Right lobe of liver (tissue), 6 donors: ENCODE measurements at regions not wholly inside any gene's neighbourhood (a gene's known extent, or its start where the extent isn't known, plus 50 kb on each side); places are given as distances from the start of the nearest gene placed in this dataset.

Experiments used
- ATAC-seq, 4 donors: fragments of 200-7000 bp; cut with Tn5 transposase; one replicate each; pipeline ENCODE4 v1.9.1; 2020; ENCODE audit warnings: mild to moderate bottlenecking in 4 of 4, moderate library complexity in 4 of 4
- DNase-seq, 3 donors: peaks; one replicate each; pipeline ENCODE4 v3.0.0-alpha.2; 2020
- H3K27ac ChIP-seq, 3 donors: fragments of 200-600 bp; one replicate each; pipeline ENCODE4 v1.8.0; 2022
- H3K27me3 ChIP-seq, 2 donors: fragments of 200-600 bp; one replicate each; pipeline ENCODE4 v1.8.0; 2022
- H3K36me3 ChIP-seq, 4 donors: fragments of 200-600 bp; sonication (generic) in 1 of 4; one replicate each; pipeline versions ENCODE4 v1.5.1 to v1.8.0; 2017 to 2022; ENCODE audit warnings: control low read depth in 1 of 4
- H3K4me1 ChIP-seq, 4 donors: fragments of 200-600 bp; sonication (generic) in 1 of 4; one replicate each; pipeline versions ENCODE4 v1.5.1 to v1.8.0; 2017 to 2022; ENCODE audit warnings: control low read depth in 1 of 4
- H3K4me3 ChIP-seq, 3 donors: fragments of 200-600 bp; one replicate each; pipeline ENCODE4 v1.8.0; 2022
- H3K9me3 ChIP-seq, 4 donors: fragments of 200-600 bp; sonication (generic) in 1 of 4; one replicate each; pipeline versions ENCODE4 v1.5.1 to v1.8.0; 2017 to 2022; ENCODE audit warnings: control low read depth in 1 of 4
- CTCF ChIP-seq, 4 donors: fragments of 200-600 bp in 3 of 4; fragments of 450-650 bp in 1 of 4; IDR thresholded peaks; one replicate each; pipeline versions ENCODE4 v1.5.1 to v1.8.0; 2016 to 2022; ENCODE audit warnings: antibody characterized with exemption in 4 of 4, mild to moderate bottlenecking in 2 of 4
- POLR2A ChIP-seq: fragments of 450-650 bp; IDR thresholded peaks from one replicate; pipeline ENCODE4 v1.6.1; 2017; ENCODE audit warnings: antibody characterized with exemption, mild to moderate bottlenecking
- WGBS: methylation state at CpG from one replicate; pipeline ENCODE4 v1.1.6; 2018; ENCODE audit warnings: low coverage, low lambda C conversion rate; ENCODE audit not compliant: insufficient coverage; ENCODE audit errors: missing lambda C conversion rate; 5-methylcytosine and 5-hydroxymethylcytosine counted together
- intact Hi-C, 2 donors: fragments of 100-400 bp; cut with DNase I; formaldehyde crosslinking; loops; one replicate each; pipeline versions ENCODE4 v1.11.2 to v1.14.1; 2022
- donor health status: DM: no; HTN: yes; CAD: no.
- donor health status: DM: no; HTN: no; CAD: no.
- donor health status: DM: no; HTN: no; CAD: no.
- donor health status: DM: no; HTN: yes; CAD: no.
- donor health status: DM: no; HTN: yes; CAD: no.

DNA sequence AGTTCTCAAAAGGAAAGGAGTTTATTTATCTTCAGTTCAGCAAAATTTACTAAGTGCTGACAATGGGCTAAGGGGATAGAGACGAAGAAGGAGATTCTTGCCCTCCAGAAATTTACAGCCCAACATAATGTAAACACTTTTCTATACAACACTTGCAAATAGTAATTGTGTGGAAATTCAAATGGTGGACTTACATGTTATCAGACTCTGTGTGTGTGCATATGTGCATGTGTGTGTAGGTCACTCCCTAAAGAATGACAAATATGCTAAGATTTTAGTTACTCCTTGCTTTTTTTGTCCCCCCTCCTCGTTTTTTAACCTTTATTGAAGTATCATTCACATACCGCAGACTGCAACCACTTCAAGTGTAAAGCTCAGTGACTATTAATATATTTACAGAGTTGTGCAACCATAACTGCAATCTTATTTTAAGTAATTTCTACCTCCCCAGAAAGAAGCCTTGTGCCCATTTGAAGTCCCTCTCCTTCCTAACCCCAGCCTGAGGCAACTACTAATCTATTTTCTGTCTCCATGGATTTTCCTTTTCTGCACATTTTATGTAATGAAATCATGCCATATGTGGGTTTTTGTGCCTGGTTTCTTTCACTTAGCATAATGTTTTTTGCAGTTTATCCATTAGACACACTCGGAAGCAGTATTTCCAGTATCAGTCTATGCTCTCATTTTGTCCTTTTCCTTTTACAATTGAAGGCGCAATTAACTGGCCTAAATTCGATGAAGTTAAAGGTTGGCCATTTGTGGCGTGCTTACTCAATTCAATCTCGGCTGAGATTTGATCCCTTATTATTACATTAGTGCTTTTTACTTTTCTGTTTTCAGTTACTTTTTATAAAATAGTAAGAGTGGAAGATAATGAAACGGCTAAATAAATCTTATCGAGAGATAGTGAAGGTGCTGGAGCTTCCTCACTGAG, 318.4 kb downstream of the HAPSTR1 start:
- no peaks in the 10 kb centered on the region for H3K36me3 ChIP-seq
- 65% methylated on average over 10 of the region's 10 CpGs for WGBS
- no peak for ATAC-seq

DNA sequence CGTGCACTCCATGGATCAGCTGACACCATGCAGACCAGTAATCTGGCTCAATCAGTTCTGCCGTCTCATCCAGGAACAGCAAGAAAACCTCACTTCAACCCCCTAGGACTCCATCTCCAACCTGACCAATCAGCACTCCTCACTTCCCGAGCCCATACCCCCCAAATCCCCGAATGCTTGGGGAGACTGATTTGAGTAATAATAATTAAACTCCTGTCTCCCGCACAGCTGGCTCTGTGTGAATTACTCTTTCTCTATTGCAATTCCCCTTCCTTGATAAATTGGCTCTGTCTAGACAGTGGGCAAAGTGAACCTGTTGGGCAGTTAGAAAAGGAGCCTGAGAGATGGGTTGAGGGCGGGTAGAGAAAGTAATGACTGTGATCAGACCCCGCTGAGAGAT, 320.0 kb downstream of the HAPSTR1 start:
- no peak overlapping the region for H3K4me3 ChIP-seq
- no peak overlapping the region for H3K27ac ChIP-seq
- peaks cover 0 to 9% (median 0%) of the 10 kb centered on the region in 4 donors for H3K4me1 ChIP-seq
- H3K9me3 ChIP-seq, result no peaks in the 10 kb centered on the region
- no peaks in the 10 kb centered on the region for H3K27me3 ChIP-seq
- intact Hi-C loops, result no loop called here
- H3K36me3 ChIP-seq, result no peaks in the 10 kb centered on the region
- no peak for TF ChIP-seq CTCF (IDR thresholded peaks at IDR 0.05)
- TF ChIP-seq POLR2A, result no peak
- ATAC-seq (no peak), DNase-seq (no peak)
- WGBS, result 81% methylated on average over 6 of the region's 7 CpGs

More for the DNA sequence above, 318.4 kb downstream of the HAPSTR1 start:
- H3K27ac ChIP-seq, result no peak overlapping the region
- intact Hi-C loops, result no loop called here
- H3K4me1 ChIP-seq, result peaks cover 0 to 9% (median 0%) of the 10 kb centered on the region in 4 donors
- no peaks in the 10 kb centered on the region for H3K27me3 ChIP-seq
- no peak overlapping the region for H3K4me3 ChIP-seq
- no peak for DNase-seq
- H3K9me3 ChIP-seq, result no peaks in the 10 kb centered on the region
- no peak for TF ChIP-seq CTCF (IDR thresholded peaks at IDR 0.05)
- no peak for TF ChIP-seq POLR2A

- TF ChIP-seq POLR2A (no peak), CTCF (IDR thresholded peaks at IDR 0.05) (no peak)
- WGBS, result 42% methylated on average over 9 of the region's 9 CpGs
- peaks cover 0 to 9% (median 0%) of the 10 kb centered on the region in 4 donors for H3K4me1 ChIP-seq
- no peaks in the 10 kb centered on the region for H3K36me3 ChIP-seq
- intact Hi-C loops, result no loop called here
- H3K27me3 ChIP-seq, result no peaks in the 10 kb centered on the region
- no peaks in the 10 kb centered on the region for H3K9me3 ChIP-seq
- no peak overlapping the region for H3K4me3 ChIP-seq
- ATAC-seq (peak; percentile 60 to 89 (median 76)), DNase-seq (peak in 1 of 3 donors; percentile 49)
- no peak overlapping the region for H3K27ac ChIP-seq
Measured at GRCh38 chr16:9412031-9412914, 320.8 kb downstream of the HAPSTR1 start.

DNA sequence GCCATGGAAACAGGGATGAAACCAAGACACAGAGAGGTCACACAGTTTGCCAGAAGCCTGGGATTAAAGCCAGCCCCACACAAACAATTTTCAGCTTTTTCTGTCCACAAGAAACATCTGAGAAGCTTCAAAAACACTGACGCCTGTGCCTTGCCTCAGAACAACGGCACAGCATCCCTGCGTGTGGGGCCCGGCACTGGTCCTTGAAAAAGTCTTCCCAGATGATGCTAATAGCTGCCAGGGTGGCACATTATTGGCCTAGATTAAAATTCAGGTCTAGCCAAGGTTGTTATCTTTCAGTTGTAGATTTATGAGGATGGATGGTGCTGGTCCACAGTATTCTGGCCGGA, 321.4 kb downstream of the HAPSTR1 start:
- TF ChIP-seq POLR2A (no peak), CTCF (IDR thresholded peaks at IDR 0.05) (no peak)
- 66% methylated on average over 4 of the region's 5 CpGs for WGBS
- no peak for ATAC-seq
- no peak for DNase-seq
- Histone ChIP-seq H3K4me1 (peaks cover 0 to 9% (median 0%) of the 10 kb centered on the region in 4 donors), H3K4me3 (no peak overlapping the region), H3K36me3 (no peaks in the 10 kb centered on the region), H3K27me3 (no peaks in the 10 kb centered on the region), H3K27ac (no peak overlapping the region), H3K9me3 (no peaks in the 10 kb centered on the region)
- intact Hi-C loops, result no loop called here
